HEK293 (cell line): ENCODE measurements at regions not wholly inside any gene's neighbourhood (a gene's known extent, or its start where the extent isn't known, plus 50 kb on each side); places are given as distances from the start of the nearest gene placed in this dataset.

ENCODE experiments used
- CTCF ChIA-PET: fragments of 350-600 bp; formaldehyde crosslinking; extraction: SDS; loops from one replicate; lab custom pipeline; 2021; ENCODE audit warnings: antibody characterized with exemption; lab: Yijun Ruan, JAX
- POLR2A ChIA-PET: fragments of 300-600 bp; formaldehyde crosslinking; extraction: SDS; loops from one replicate; lab custom pipeline; 2020; ENCODE audit warnings: antibody characterized with exemption, inconsistent platforms; lab: Yijun Ruan, JAX
- H3K27ac ChIP-seq: fragments of 200-500 bp; sonication (Bioruptor generic); 2 replicates; pipeline ENCODE4 v1.5.1; 2014; ENCODE audit warnings: low read depth, low read length, control low read depth, inconsistent platforms; ENCODE audit errors: extremely low read depth
- H3K36me3 ChIP-seq, 2 experiments: fragments of 200-500 bp in 1 of 2; sonication (Bioruptor generic) in 1 of 2; 1 replicate in 1 of 2; 2 replicates in 1 of 2; pipeline ENCODE4 v1.5.1; 2014 to 2017; ENCODE audit warnings: inconsistent platforms in 2 of 2, low read length in 2 of 2; ENCODE audit not compliant: control insufficient read depth in 2 of 2, insufficient read depth in 1 of 2
- H3K4me1 ChIP-seq: fragments of 200-500 bp; sonication (Bioruptor generic); 2 replicates; pipeline ENCODE4 v1.5.1; 2014; ENCODE audit warnings: mild to moderate bottlenecking, low read length, inconsistent platforms; ENCODE audit not compliant: control insufficient read depth, insufficient read depth
- H3K4me3 ChIP-seq: 2 replicates; pipeline ENCODE4 v1.5.1; 2011; ENCODE audit warnings: low read depth, mild to moderate bottlenecking, control low read depth, low read length, moderate library complexity
- H3K9me3 ChIP-seq: fragments of 200-500 bp; sonication (Bioruptor generic); 2 replicates; pipeline ENCODE4 v1.5.1; 2014; ENCODE audit warnings: low read depth, low read length, inconsistent platforms; ENCODE audit not compliant: control insufficient read depth, insufficient read depth
- EGR2 ChIP-seq: fragments of 450-650 bp; formaldehyde crosslinking; IDR thresholded peaks from 2 replicates; pipeline ENCODE4 v1.5.1; 2016; ENCODE audit warnings: low read depth, missing biosample characterization, missing genetic modification characterization
- GLIS2 ChIP-seq: fragments of 450-650 bp; formaldehyde crosslinking; IDR thresholded peaks from 2 replicates; pipeline ENCODE4 v1.5.1; 2016; ENCODE audit warnings: missing biosample characterization, missing genetic modification characterization
- HIC1 ChIP-seq: fragments of 450-650 bp; formaldehyde crosslinking; IDR thresholded peaks from 2 replicates; pipeline ENCODE4 v1.5.1; 2016; ENCODE audit warnings: missing biosample characterization, missing genetic modification characterization
- MEIS1 ChIP-seq: sonication (generic); formaldehyde crosslinking; IDR thresholded peaks from 2 replicates; pipeline ENCODE4 v1.8.1; 2022; ENCODE audit warnings: missing genetic modification reagents, mild to moderate bottlenecking, borderline replicate concordance
- MZF1 ChIP-seq: fragments of 450-650 bp; formaldehyde crosslinking; IDR thresholded peaks from 2 replicates; pipeline ENCODE4 v1.5.1; 2017; ENCODE audit warnings: missing biosample characterization, missing genetic modification characterization, borderline replicate concordance
- SCRT1 ChIP-seq: fragments of 450-650 bp; formaldehyde crosslinking; IDR thresholded peaks from 2 replicates; pipeline ENCODE4 v1.5.1; 2016; ENCODE audit warnings: missing biosample characterization, missing genetic modification characterization, borderline replicate concordance
- ZBTB1 ChIP-seq: fragments of 450-650 bp; formaldehyde crosslinking; IDR thresholded peaks from 2 replicates; pipeline ENCODE4 v1.5.1; 2016; ENCODE audit warnings: missing biosample characterization, missing genetic modification characterization
- ZBTB6 ChIP-seq: fragments of 450-650 bp; formaldehyde crosslinking; IDR thresholded peaks from 2 replicates; pipeline ENCODE4 v1.5.1; 2017; ENCODE audit warnings: missing biosample characterization, missing genetic modification characterization
- ZNF132 ChIP-seq: fragments of 450-650 bp; formaldehyde crosslinking; IDR thresholded peaks from 2 replicates; pipeline ENCODE4 v1.5.1; 2017; ENCODE audit warnings: missing biosample characterization, missing genetic modification characterization, borderline replicate concordance
- ZNF148 ChIP-seq: fragments of 450-650 bp; formaldehyde crosslinking; IDR thresholded peaks from 2 replicates; pipeline ENCODE4 v1.5.0; 2017; ENCODE audit warnings: missing biosample characterization, missing genetic modification characterization, borderline replicate concordance
- ZNF157 ChIP-seq: fragments of 450-650 bp; formaldehyde crosslinking; IDR thresholded peaks from 2 replicates; pipeline ENCODE4 v1.5.1; 2016; ENCODE audit warnings: missing biosample characterization, missing genetic modification characterization
- ZNF184 ChIP-seq: fragments of 450-650 bp; IDR thresholded peaks from 2 replicates; pipeline ENCODE4 v1.5.1; 2018; ENCODE audit warnings: missing biosample characterization, mild to moderate bottlenecking, missing genetic modification characterization
- ZNF23 ChIP-seq: fragments of 450-650 bp; formaldehyde crosslinking; IDR thresholded peaks from 2 replicates; pipeline ENCODE4 v1.5.1; 2016; ENCODE audit warnings: missing biosample characterization, missing genetic modification characterization, borderline replicate concordance
- ZNF24 ChIP-seq: fragments of 450-650 bp; formaldehyde crosslinking; IDR thresholded peaks from 2 replicates; pipeline ENCODE4 v1.5.1; 2016; ENCODE audit warnings: missing biosample characterization, missing genetic modification characterization
- ZNF274 ChIP-seq, 2 experiments: fragments of 200-500 bp in 1 of 2; fragments of 450-650 bp in 1 of 2; sonication (Bioruptor generic) in 1 of 2; formaldehyde crosslinking in 1 of 2; IDR thresholded peaks; 2 replicates each; pipeline versions ENCODE4 v1.5.1 to v1.6.1; 2014 to 2016; ENCODE audit warnings: borderline replicate concordance in 1 of 2, inconsistent platforms in 1 of 2, low read length in 1 of 2, missing biosample characterization in 1 of 2, missing genetic modification characterization in 1 of 2
- ZNF426 ChIP-seq: fragments of 450-650 bp; formaldehyde crosslinking; IDR thresholded peaks from 2 replicates; pipeline ENCODE4 v1.5.1; 2017; ENCODE audit warnings: missing biosample characterization, missing genetic modification characterization, mild to moderate bottlenecking, inconsistent platforms, moderate library complexity
- ZNF48 ChIP-seq: fragments of 450-650 bp; formaldehyde crosslinking; IDR thresholded peaks from 2 replicates; pipeline ENCODE4 v1.5.1; 2016; ENCODE audit warnings: missing biosample characterization, missing genetic modification characterization
- ZNF510 ChIP-seq: fragments of 450-650 bp; formaldehyde crosslinking; IDR thresholded peaks from 2 replicates; pipeline ENCODE4 v1.5.1; 2018; ENCODE audit warnings: mild to moderate bottlenecking, missing genetic modification characterization, missing biosample characterization; ENCODE audit not compliant: insufficient replicate concordance
- ZNF529 ChIP-seq: fragments of 450-650 bp; formaldehyde crosslinking; IDR thresholded peaks from 2 replicates; pipeline ENCODE4 v1.5.1; 2017; ENCODE audit warnings: missing genetic modification characterization, missing biosample characterization; ENCODE audit not compliant: insufficient replicate concordance
- ZNF544 ChIP-seq: fragments of 450-650 bp; formaldehyde crosslinking; IDR thresholded peaks from 2 replicates; pipeline ENCODE4 v1.5.0; 2017; ENCODE audit warnings: missing biosample characterization, missing genetic modification characterization
- ZNF558 ChIP-seq: fragments of 450-650 bp; formaldehyde crosslinking; IDR thresholded peaks from 2 replicates; pipeline ENCODE4 v1.5.1; 2016; ENCODE audit warnings: missing biosample characterization, missing genetic modification characterization
- ZNF585B ChIP-seq: fragments of 450-650 bp; formaldehyde crosslinking; IDR thresholded peaks from 2 replicates; pipeline ENCODE4 v1.5.1; 2016; ENCODE audit warnings: missing biosample characterization, missing genetic modification characterization
- ZNF660 ChIP-seq: fragments of 450-650 bp; IDR thresholded peaks from 2 replicates; pipeline ENCODE4 v1.5.1; 2018; ENCODE audit warnings: missing biosample characterization, mild to moderate bottlenecking, missing genetic modification characterization
- ZNF670 ChIP-seq: fragments of 450-650 bp; formaldehyde crosslinking; IDR thresholded peaks from 2 replicates; pipeline ENCODE4 v1.5.1; 2016; ENCODE audit warnings: missing biosample characterization, missing genetic modification characterization, low read depth
- ZNF777 ChIP-seq: fragments of 450-650 bp; formaldehyde crosslinking; IDR thresholded peaks from 2 replicates; pipeline ENCODE4 v1.5.1; 2017; ENCODE audit warnings: missing biosample characterization, missing genetic modification characterization, borderline replicate concordance
- TF ChIP-seq, protein P1 (sequence below): fragments of 450-650 bp; formaldehyde crosslinking; IDR thresholded peaks from 2 replicates; pipeline ENCODE4 v1.5.1; 2017; ENCODE audit warnings: missing biosample characterization, missing genetic modification characterization
- TF ChIP-seq, protein P2 (sequence below): fragments of 450-650 bp; formaldehyde crosslinking; IDR thresholded peaks from 2 replicates; pipeline ENCODE4 v1.5.1; 2016; ENCODE audit warnings: missing biosample characterization, missing genetic modification characterization

DNA sequence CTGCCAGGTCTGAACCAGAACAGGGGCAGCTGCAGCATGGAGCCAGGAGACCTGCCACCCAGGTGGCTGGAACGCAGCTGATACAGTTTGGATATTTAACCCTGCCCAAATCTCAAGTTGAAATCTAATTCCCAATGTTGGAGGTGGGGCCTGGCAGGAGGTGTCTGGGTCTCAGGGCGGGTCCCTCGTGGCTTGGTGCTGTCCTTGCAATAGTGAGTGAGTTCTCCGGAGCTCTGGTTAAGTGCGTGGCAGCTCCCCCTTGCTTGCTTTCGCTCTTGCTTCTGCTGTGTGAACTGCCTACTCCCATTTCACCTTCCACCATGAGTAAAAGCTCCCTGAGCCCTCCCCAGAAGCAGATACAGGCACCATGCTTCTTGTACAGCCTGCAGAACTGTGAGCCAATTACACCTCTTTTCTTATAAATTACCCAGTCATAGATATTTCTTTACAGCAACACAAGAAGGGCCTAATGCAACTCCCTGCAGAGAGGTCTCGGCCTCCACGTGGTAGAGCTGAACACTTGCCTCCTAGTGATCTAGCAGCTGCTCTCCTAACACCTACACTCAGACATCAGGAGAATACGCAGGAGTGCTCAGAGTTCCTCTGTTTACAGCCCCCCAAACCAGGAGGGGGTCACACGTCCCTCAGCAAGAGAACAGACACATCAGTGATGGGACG, 203.7 kb downstream of the CTTN start:
- H3K27ac ChIP-seq = no peak overlapping the region
- H3K4me3 ChIP-seq = no peak overlapping the region
- no peak for TF ChIP-seq ZNF510
- TF ChIP-seq ZNF184 (tag by site-specific recombination) = no peak
- TF ChIP-seq ZNF157 (tag by site-specific recombination) = no peak
- no peak for TF ChIP-seq SCRT1
- no peak for TF ChIP-seq ZNF777 (tag by site-specific recombination)
- no peak for TF ChIP-seq MEIS1 (CRISPR knock-in tag)
- TF ChIP-seq HIC1 = no peak
- no peak for TF ChIP-seq MZF1 (tag by site-specific recombination)
- TF ChIP-seq EGR2 (tag by site-specific recombination) = no peak
- TF ChIP-seq ZNF544 = no peak
- TF ChIP-seq, protein P1, sequence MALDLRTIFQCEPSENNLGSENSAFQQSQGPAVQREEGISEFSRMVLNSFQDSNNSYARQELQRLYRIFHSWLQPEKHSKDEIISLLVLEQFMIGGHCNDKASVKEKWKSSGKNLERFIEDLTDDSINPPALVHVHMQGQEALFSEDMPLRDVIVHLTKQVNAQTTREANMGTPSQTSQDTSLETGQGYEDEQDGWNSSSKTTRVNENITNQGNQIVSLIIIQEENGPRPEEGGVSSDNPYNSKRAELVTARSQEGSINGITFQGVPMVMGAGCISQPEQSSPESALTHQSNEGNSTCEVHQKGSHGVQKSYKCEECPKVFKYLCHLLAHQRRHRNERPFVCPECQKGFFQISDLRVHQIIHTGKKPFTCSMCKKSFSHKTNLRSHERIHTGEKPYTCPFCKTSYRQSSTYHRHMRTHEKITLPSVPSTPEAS (tag by site-specific recombination) = no peak
- no peak for TF ChIP-seq ZNF529 (tag by site-specific recombination)
- TF ChIP-seq ZNF585B (tag by site-specific recombination) = no peak
- TF ChIP-seq GLIS2 (tag by site-specific recombination) = no peak
- TF ChIP-seq ZNF558 (tag by site-specific recombination) = no peak
- no peak for TF ChIP-seq ZBTB6 (tag by site-specific recombination)
- no peak for TF ChIP-seq ZNF670 (tag by site-specific recombination)
- no peak for TF ChIP-seq ZNF48 (tag by site-specific recombination)
- no peak for TF ChIP-seq ZNF132 (tag by site-specific recombination)
- TF ChIP-seq, all 188 proteins: peak for 0
- ChIA-PET CTCF (no interaction called here), POLR2A (interaction anchor here (0.5 kb wide), 1 partner anchor 851 kb away, joined by 3 read pairs; the partner anchor contains the start of gene NADSYN1)
- no peaks in the 10 kb centered on the region for H3K4me1 ChIP-seq
- H3K36me3 ChIP-seq = no peaks in the 10 kb centered on the region
- no peaks in the 10 kb centered on the region for H3K9me3 ChIP-seq

DNA sequence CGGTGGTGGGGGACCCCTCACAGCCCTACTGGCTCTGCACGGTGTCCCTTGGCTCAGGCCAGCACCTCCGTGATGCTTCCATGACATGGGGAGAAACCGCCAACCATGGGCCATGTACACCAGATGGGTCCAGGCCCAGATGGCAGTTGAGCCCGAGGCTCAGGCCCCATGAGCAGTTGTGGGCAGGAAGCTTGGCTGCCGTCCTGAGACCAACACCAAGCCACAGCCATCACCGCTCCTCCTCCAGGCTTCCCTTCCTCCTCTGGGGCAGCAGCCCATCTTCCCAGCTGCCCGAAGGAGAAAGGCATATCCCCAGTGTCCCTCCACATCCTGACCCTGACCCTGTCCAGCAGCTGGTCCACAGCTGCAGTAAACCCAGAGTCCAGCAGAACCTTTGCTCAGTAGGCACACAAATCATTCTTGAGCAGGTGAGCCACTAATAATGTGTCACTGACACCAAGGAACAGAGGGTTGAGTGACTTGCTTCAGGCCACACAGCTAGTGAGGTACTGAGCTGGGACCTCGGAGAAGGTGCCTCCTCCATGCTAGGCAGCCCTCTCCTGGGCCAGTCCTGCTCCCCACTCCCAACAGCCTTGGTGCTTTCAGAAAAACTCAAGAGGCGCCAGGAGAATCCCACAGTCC, 204.9 kb downstream of the CTTN start:
- Histone ChIP-seq H3K9me3 (no peaks in the 10 kb centered on the region), H3K4me1 (no peaks in the 10 kb centered on the region), H3K27ac (no peak overlapping the region), H3K36me3 (no peaks in the 10 kb centered on the region), H3K4me3 (no peak overlapping the region)
- CTCF ChIA-PET = interaction anchor here (0.6 kb wide), 1 partner anchor 188 kb away, joined by 3 read pairs; no protein-coding TSS in a partner anchor
- POLR2A ChIA-PET = no interaction called here
- TF ChIP-seq ZBTB1 (tag by site-specific recombination) (no peak), ZNF274 (IDR thresholded peaks at IDR 0.05; ENCODE audit: low read length) (no peak), ZNF274 (tag by site-specific recombination; IDR thresholded peaks at IDR 0.05; ENCODE audit: borderline replicate concordance) (no peak), ZNF426 (no peak), ZNF24 (tag by site-specific recombination) (no peak), ZNF184 (tag by site-specific recombination) (no peak), ZNF148 (tag by site-specific recombination) (no peak), ZNF660 (no peak), ZNF23 (tag by site-specific recombination) (no peak)
- TF ChIP-seq, protein P2, sequence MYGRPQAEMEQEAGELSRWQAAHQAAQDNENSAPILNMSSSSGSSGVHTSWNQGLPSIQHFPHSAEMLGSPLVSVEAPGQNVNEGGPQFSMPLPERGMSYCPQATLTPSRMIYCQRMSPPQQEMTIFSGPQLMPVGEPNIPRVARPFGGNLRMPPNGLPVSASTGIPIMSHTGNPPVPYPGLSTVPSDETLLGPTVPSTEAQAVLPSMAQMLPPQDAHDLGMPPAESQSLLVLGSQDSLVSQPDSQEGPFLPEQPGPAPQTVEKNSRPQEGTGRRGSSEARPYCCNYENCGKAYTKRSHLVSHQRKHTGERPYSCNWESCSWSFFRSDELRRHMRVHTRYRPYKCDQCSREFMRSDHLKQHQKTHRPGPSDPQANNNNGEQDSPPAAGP (tag by site-specific recombination) = no peak
